HL-60 (cell line): ENCODE measurements at regions not wholly inside any gene's neighbourhood (a gene's known extent, or its start where the extent isn't known, plus 50 kb on each side); places are given as distances from the start of the nearest gene placed in this dataset.

Experiments
- DNase-seq, 2 experiments: peaks; one replicate each; pipeline ENCODE4 v3.0.0-alpha.2; 2010 to 2020; ENCODE audit warnings: low read depth in 1 of 2, low spot score in 1 of 2
- H3K27ac ChIP-seq: fragments of 250-450 bp; sonication (Bioruptor Pico); replicated peaks from 2 replicates; pipeline ENCODE4 v1.5.1; 2020; ENCODE audit warnings: mild to moderate bottlenecking, moderate library complexity
- H3K27me3 ChIP-seq: fragments of 250-450 bp; sonication (Bioruptor Pico); 2 replicates; pipeline ENCODE4 v1.5.1; 2021; ENCODE audit warnings: mild to moderate bottlenecking, moderate library complexity; ENCODE audit not compliant: insufficient read depth, poor library complexity, severe bottlenecking
- H3K4me3 ChIP-seq: replicated peaks from 2 replicates; pipeline ENCODE4 v1.5.1; 2011; ENCODE audit warnings: mild to moderate bottlenecking, control low read depth, low read length; ENCODE audit not compliant: insufficient read depth
- CTCF ChIP-seq: IDR thresholded peaks from one replicate; pipeline ENCODE4 v1.5.1; 2011; ENCODE audit warnings: low read length, control low read depth, inconsistent platforms; ENCODE audit not compliant: insufficient read depth
- GABPA ChIP-seq: IDR thresholded peaks from 2 replicates; pipeline ENCODE4 v1.6.1; 2012; ENCODE audit warnings: low read depth
- POLR2AphosphoS5 ChIP-seq: IDR thresholded peaks from 2 replicates; pipeline ENCODE4 v1.6.1; 2012; ENCODE audit warnings: low read depth
- REST ChIP-seq: IDR thresholded peaks from 2 replicates; pipeline ENCODE4 v1.6.1; 2012; ENCODE audit warnings: low read depth; ENCODE audit not compliant: insufficient replicate concordance
- SPI1 ChIP-seq: IDR thresholded peaks from 2 replicates; pipeline ENCODE4 v1.6.1; 2012; ENCODE audit warnings: low read depth, mild to moderate bottlenecking, borderline replicate concordance

GRCh38 chr1:222251847-222252246, 296.1 kb downstream of the HHIPL2 start:
- no peak for DNase-seq
- no peak overlapping the region for H3K27ac ChIP-seq
- no peak overlapping the region for H3K4me3 ChIP-seq
- no peaks in the 10 kb centered on the region for H3K27me3 ChIP-seq
- TF ChIP-seq GABPA (no peak), REST (no peak), POLR2AphosphoS5 (no peak), CTCF (no peak), SPI1 (no peak)

GRCh38 chr1:222250376-222250775, 297.5 kb downstream of the HHIPL2 start:
- H3K27me3 ChIP-seq = no peaks in the 10 kb centered on the region
- TF ChIP-seq CTCF (no peak), GABPA (no peak), SPI1 (no peak), REST (no peak), POLR2AphosphoS5 (no peak)

GRCh38 chr1:222247811-222248310, 300.0 kb downstream of the HHIPL2 start:
- H3K27ac ChIP-seq = no peak overlapping the region
- DNase-seq = no peak
- no peak for TF ChIP-seq POLR2AphosphoS5
- TF ChIP-seq REST = no peak
- no peak for TF ChIP-seq SPI1
- no peak for TF ChIP-seq CTCF
- no peak for TF ChIP-seq GABPA

More at GRCh38 chr1:222250376-222250775, 297.5 kb downstream of the HHIPL2 start:
- DNase-seq = no peak
- Histone ChIP-seq H3K27ac (no peak overlapping the region), H3K4me3 (no peak overlapping the region)

More at GRCh38 chr1:222247811-222248310, 300.0 kb downstream of the HHIPL2 start:
- H3K4me3 ChIP-seq = no peak overlapping the region
- no peaks in the 10 kb centered on the region for H3K27me3 ChIP-seq
